Endothelial cell of umbilical vein (primary cell): ENCODE measurements at regions not wholly inside any gene's neighbourhood (a gene's known extent, or its start where the extent isn't known, plus 50 kb on each side); places are given as distances from the start of the nearest gene placed in this dataset.

Source experiments
- BruUV-seq: library from RNA; stranded (reverse); fragments of 400-500 nt; replicated peaks from 2 replicates; lab custom pipeline; 2021; lab: Mats Ljungman, UMichigan
- CTCF ChIA-PET: fragments of 300-600, 350-600 bp; sonication (Branson Sonifier 250); formaldehyde crosslinking; loops from one replicate; lab custom pipeline; 2021; ENCODE audit warnings: antibody characterized with exemption, inconsistent platforms; lab: Charles Lee
- POLR2A ChIA-PET: fragments of 300-600, 350-600 bp; sonication (Branson Sonifier 250); formaldehyde crosslinking; loops from one replicate; lab custom pipeline; 2021; ENCODE audit warnings: antibody characterized with exemption, inconsistent platforms; lab: Charles Lee
- DNase-seq: peaks from one replicate; pipeline ENCODE4 v3.0.0-alpha.2; 2011; ENCODE audit warnings: low read depth, low spot score
- FAIRE-seq: peaks from 2 replicates; lab custom pipeline; 2011; peaks lifted over from hg19 to GRCh38; lab: Jason Lieb, UNC
- H2AFZ ChIP-seq: 2 replicates; pipeline ENCODE4 v1.6.0; 2012; ENCODE audit warnings: low read depth, low read length, control low read depth, inconsistent platforms
- H3K27ac ChIP-seq: 2 replicates; pipeline ENCODE4 v1.5.1; 2011; ENCODE audit warnings: low read depth, mild to moderate bottlenecking, control low read depth, low read length, moderate library complexity; ENCODE audit not compliant: insufficient read depth
- H3K27me3 ChIP-seq, 2 experiments: 2 replicates each; pipeline versions ENCODE4 v1.6.0 to v1.6.1; 2011; ENCODE audit warnings: low read length in 2 of 2, mixed read lengths in 1 of 2; ENCODE audit not compliant: control insufficient read depth in 2 of 2, insufficient read depth in 2 of 2
- H3K36me3 ChIP-seq, 2 experiments: 2 replicates in 1 of 2; 3 replicates in 1 of 2; pipeline ENCODE4 v1.5.1; 2011; ENCODE audit warnings: low read length in 2 of 2, mild to moderate bottlenecking in 1 of 2, moderate library complexity in 1 of 2; ENCODE audit not compliant: control insufficient read depth in 2 of 2, insufficient read depth in 2 of 2; ENCODE audit errors: extremely low read depth in 1 of 2
- H3K4me1 ChIP-seq: 3 replicates; pipeline ENCODE4 v1.5.1; 2011; ENCODE audit warnings: mild to moderate bottlenecking, low read length; ENCODE audit not compliant: control insufficient read depth, insufficient read depth; ENCODE audit errors: extremely low read depth
- H3K4me2 ChIP-seq: 2 replicates; pipeline ENCODE4 v1.6.1; 2011; ENCODE audit warnings: low read length, control low read depth, mixed read lengths; ENCODE audit not compliant: insufficient read depth
- H3K4me3 ChIP-seq, 3 experiments: fragments of 200-600 bp in 1 of 3; sonication (generic), shearing (Covaris generic) in 1 of 3; replicated peaks in 1 of 3; 2 replicates each; pipeline ENCODE4 v1.5.1; 2011 to 2016; ENCODE audit warnings: control low read depth in 3 of 3, low read length in 3 of 3, mild to moderate bottlenecking in 2 of 3, inconsistent platforms in 1 of 3, low read depth in 1 of 3, moderate library complexity in 1 of 3; ENCODE audit not compliant: insufficient read depth in 1 of 3
- H3K79me2 ChIP-seq: 2 replicates; pipeline ENCODE4 v1.6.0; 2012; ENCODE audit warnings: low read length, inconsistent platforms; ENCODE audit not compliant: control insufficient read depth, insufficient read depth
- H3K9ac ChIP-seq: replicated peaks from 2 replicates; pipeline ENCODE3; 2011; ENCODE audit warnings: low read length, control low read depth; ENCODE audit not compliant: insufficient read depth; ENCODE audit errors: extremely low read depth
- H3K9me1 ChIP-seq: replicated peaks from 3 replicates; pipeline ENCODE4 v1.6.0; 2011; ENCODE audit warnings: mild to moderate bottlenecking, low read length; ENCODE audit not compliant: control insufficient read depth, insufficient read depth; ENCODE audit errors: extremely low read depth
- H3K9me3 ChIP-seq: replicated peaks from 2 replicates; pipeline ENCODE4 v1.5.1; 2012; ENCODE audit warnings: low read length, inconsistent platforms; ENCODE audit not compliant: control insufficient read depth, insufficient read depth
- H4K20me1 ChIP-seq: replicated peaks from 2 replicates; pipeline ENCODE3; 2011; ENCODE audit warnings: mild to moderate bottlenecking, low read length; ENCODE audit not compliant: control insufficient read depth, insufficient read depth; ENCODE audit errors: extremely low read depth
- CTCF ChIP-seq, 2 donors: IDR thresholded peaks; 1 replicate in 1 of 2; 2 replicates in 1 of 2; pipeline ENCODE4 v1.5.1; 2011; ENCODE audit warnings: low read length in 2 of 2, mild to moderate bottlenecking in 2 of 2, moderate library complexity in 2 of 2, control low read depth in 1 of 2, inconsistent platforms in 1 of 2, low read depth in 1 of 2; ENCODE audit not compliant: insufficient read depth in 1 of 2; ENCODE audit errors: extremely low read depth in 1 of 2
- EZH2 ChIP-seq: IDR thresholded peaks from 2 replicates; pipeline ENCODE4 v1.6.1; 2012; ENCODE audit warnings: borderline replicate concordance, low read depth, mild to moderate bottlenecking, moderate library complexity, low read length, inconsistent platforms; ENCODE audit not compliant: severe bottlenecking
- FOS ChIP-seq: IDR thresholded peaks from 2 replicates; pipeline ENCODE4 v1.6.1; 2011; ENCODE audit warnings: mild to moderate bottlenecking, low read length, moderate library complexity, borderline replicate concordance; ENCODE audit not compliant: insufficient read depth
- GATA2 ChIP-seq: IDR thresholded peaks from 2 replicates; pipeline ENCODE4 v1.7.0; 2011; ENCODE audit warnings: low read depth, mild to moderate bottlenecking, moderate library complexity, mixed read lengths, low read length; ENCODE audit not compliant: insufficient read length, insufficient read depth
- JUN ChIP-seq: IDR thresholded peaks from 2 replicates; pipeline ENCODE4 v1.6.1; 2011; ENCODE audit warnings: borderline replicate concordance, low read depth; ENCODE audit not compliant: insufficient read length, insufficient read depth
- MAX ChIP-seq: IDR thresholded peaks from 2 replicates; pipeline ENCODE4 v1.6.1; 2011; ENCODE audit not compliant: insufficient read depth, insufficient read length
- MYC ChIP-seq: IDR thresholded peaks from one replicate; pipeline ENCODE4 v1.6.1; 2011; ENCODE audit warnings: mild to moderate bottlenecking, low read depth, low read length
- POLR2A ChIP-seq: IDR thresholded peaks from 2 replicates; pipeline ENCODE4 v1.6.1; 2012; ENCODE audit warnings: low read depth, mild to moderate bottlenecking, control low read depth, low read length
- POLR2AphosphoS5 ChIP-seq: IDR thresholded peaks from 2 replicates; pipeline ENCODE4 v1.6.1; 2012; ENCODE audit warnings: low read depth, mild to moderate bottlenecking, control low read depth, low read length, moderate library complexity; ENCODE audit not compliant: insufficient read depth
- dilution Hi-C: fragments of 300-500 bp; cut with MboI; formaldehyde crosslinking; loops from one replicate; pipeline ENCODE4 v1.15.0; 2019; ENCODE audit warnings: low sequenced_read_pairs; ENCODE audit not compliant: extremely low pct_ligation_motif_present
- intact Hi-C: fragments of 100-400 bp; cut with micrococcal nuclease; formaldehyde crosslinking; loops from one replicate; pipeline ENCODE4 v1.10.0; 2022

GRCh38 chr13:84470528-84470927, 588.3 kb upstream of the SLITRK1 start:
- no peak overlapping the region for H3K4me2 ChIP-seq
- H3K36me3 ChIP-seq: no peaks in the 10 kb centered on the region
- ChIA-PET POLR2A (no interaction called here), CTCF (no interaction called here)
- intact Hi-C loops: no loop called here
- no peaks in the 10 kb centered on the region for H3K9me3 ChIP-seq
- H3K9me1 ChIP-seq: no peaks in the 10 kb centered on the region
- BruUV-seq: no TSS peak
- H3K27ac ChIP-seq: no peak overlapping the region
- TF ChIP-seq MAX: no peak
- TF ChIP-seq CTCF (IDR thresholded peaks at IDR 0.05; ENCODE audit: extremely low read depth in 1 of 2, insufficient read depth in 1 of 2, low read depth in 1 of 2, low read length in 2 of 2): no peak
- TF ChIP-seq POLR2AphosphoS5: no peak
- TF ChIP-seq POLR2A: no peak
- TF ChIP-seq FOS: no peak
- no peak for TF ChIP-seq EZH2
- TF ChIP-seq JUN: no peak
- no peak for TF ChIP-seq MYC
- no peak for TF ChIP-seq GATA2
- no peaks in the 10 kb centered on the region for H3K79me2 ChIP-seq
- H3K4me1 ChIP-seq: no peaks in the 10 kb centered on the region
- DNase-seq (no peak), FAIRE-seq (no peak)
- no peak overlapping the region for H3K9ac ChIP-seq
- H3K27me3 ChIP-seq: no peaks in the 10 kb centered on the region
- H4K20me1 ChIP-seq: no peaks in the 10 kb centered on the region
- dilution Hi-C loops: no loop called here
- H2AFZ ChIP-seq: no peak overlapping the region
- H3K4me3 ChIP-seq: no peak overlapping the region
